GM21367 (cell line): ENCODE measurements at regions not wholly inside any gene's neighbourhood (a gene's known extent, or its start where the extent isn't known, plus 50 kb on each side); places are given as distances from the start of the nearest gene placed in this dataset.
A peak's percentile ranks its signal among the peaks of the same experiment; 100 is the strongest.

Source experiments
- ATAC-seq: cut with Tn5 transposase; IDR thresholded peaks from one replicate; pipeline ENCODE4 v1.9.1; 2021; ENCODE audit not compliant: unreplicated experiment

DNA sequence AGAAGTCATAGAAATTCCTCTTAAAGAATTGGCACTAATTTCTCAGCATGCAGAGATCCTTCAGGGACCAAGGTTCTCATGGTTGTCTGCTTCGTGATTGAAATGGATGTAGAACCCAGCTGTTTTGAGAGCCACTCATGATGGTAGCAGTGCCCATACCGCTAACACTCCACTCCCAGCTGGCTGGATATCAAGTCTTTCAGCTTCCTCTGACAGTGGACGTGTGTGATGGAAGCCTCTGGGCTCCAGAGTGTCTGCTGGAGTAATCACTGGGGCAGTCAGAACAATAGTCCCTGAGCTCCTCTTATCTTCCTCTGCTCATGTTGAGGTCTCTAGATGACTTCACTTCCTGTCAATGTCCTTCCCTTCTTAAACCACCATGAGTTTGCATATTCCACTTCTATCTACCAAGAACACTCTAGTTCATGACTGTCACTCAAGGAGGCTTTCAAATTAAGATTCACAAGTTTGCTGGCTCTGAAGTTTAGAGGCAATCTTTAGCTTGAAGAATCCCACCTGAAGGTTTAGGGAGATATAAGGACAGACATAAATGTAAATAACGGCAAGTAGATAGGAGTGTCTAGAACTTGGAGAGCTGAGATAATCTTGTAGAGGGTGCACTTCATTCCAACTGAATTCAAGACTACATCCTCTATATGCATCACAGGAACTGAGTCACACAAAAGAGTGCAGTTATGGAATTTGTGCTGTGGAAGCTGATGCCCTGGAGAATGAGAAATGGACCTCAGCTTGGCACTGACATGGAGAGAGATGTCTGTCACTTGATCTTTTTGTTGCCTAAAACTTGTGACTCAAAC, 64.5 kb upstream of the WDR1 start:
- ATAC-seq: peak; percentile 100

- ATAC-seq: no peak
Observed at GRCh38 chr4:10180603-10180926, 64.0 kb upstream of the WDR1 start.

GRCh38 chr4:10179957-10180602, 63.5 kb upstream of the WDR1 start:
- no peak for ATAC-seq

GRCh38 chr4:10178763-10179162, 62.2 kb upstream of the WDR1 start:
- ATAC-seq: no peak

- no peak for ATAC-seq
Observed at GRCh38 chr4:10175626-10176025, 59.0 kb upstream of the WDR1 start.

DNA sequence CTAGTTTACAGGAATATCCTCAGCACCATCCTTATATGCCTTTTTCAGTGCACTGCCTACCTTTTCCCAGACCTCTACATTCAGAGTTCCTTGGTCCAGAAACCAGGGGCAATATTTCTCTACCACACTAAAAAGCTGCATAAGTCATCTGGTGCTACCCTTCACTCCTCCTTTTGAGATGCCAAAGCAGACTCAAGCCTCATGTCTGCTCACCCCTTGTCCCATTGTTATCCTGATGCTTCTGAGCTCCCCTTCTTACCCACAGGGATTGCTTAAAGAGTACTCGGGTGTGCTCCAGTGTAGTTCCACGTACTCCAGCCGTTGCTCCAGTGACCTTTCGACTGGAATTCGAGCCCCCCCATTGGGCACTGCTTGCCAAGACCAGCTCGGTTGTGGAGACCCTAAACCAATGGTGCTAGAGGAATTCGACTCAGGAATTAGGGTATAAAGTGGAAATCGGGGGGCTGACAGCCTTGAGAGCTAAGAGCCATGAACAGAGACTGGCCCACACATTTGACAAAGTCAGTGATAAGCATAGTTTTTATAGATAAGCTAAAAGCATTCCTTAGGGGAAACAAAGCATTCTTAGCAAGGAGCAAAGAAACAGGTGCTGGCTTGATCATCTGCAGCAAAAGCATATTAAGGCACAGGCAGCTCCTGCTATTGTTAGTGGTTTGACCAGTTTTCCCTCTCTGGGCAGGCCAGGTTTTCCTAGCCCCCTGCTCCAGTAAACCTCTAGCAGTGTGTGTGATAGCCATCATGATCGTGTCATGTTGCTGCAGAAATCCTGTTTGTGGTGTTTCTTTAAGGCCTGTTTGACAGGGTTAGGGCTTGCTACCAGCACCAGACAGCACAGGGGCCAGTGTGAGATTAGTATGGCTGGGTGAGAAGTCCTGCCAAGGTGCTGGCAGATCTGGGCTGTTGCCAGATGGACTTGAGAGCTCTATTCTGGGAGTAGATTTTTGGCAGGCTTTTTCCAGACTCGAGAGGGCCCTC, 57.5 kb upstream of the WDR1 start:
- ATAC-seq: no peak

DNA sequence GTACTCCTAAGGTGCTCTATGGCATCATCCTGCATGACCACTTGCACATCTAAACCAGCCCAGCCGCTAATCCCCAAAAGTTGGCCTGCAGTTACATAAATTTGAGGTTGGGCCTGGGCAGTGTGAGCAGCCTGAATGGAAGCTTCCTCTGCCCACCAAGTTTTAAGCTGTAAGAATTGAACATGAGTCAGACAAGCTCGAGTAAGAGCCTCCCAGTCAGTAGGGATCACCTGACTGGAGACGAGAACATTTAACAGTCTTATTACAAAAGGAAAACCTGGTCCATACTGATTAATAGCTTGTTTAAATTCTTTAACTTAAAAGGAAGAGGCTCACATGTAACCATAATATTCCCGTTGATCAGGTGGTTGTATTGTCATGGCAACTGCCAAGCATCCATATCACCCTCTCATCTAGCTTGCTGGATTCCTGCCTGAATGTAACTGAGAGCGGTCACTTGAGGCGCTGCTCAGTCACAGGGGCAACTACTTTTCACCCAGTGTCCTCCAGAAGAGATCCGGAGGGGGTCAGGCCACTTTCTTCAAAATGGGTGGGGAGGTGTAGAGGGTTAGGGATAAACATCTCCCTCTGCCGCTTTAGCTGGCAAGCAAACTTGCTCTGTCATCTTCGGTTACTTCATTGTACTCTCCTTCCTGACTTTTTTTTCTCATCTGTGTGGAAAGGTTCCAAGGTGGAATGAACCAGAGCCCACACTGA, 56.6 kb upstream of the WDR1 start:
- no peak for ATAC-seq

DNA sequence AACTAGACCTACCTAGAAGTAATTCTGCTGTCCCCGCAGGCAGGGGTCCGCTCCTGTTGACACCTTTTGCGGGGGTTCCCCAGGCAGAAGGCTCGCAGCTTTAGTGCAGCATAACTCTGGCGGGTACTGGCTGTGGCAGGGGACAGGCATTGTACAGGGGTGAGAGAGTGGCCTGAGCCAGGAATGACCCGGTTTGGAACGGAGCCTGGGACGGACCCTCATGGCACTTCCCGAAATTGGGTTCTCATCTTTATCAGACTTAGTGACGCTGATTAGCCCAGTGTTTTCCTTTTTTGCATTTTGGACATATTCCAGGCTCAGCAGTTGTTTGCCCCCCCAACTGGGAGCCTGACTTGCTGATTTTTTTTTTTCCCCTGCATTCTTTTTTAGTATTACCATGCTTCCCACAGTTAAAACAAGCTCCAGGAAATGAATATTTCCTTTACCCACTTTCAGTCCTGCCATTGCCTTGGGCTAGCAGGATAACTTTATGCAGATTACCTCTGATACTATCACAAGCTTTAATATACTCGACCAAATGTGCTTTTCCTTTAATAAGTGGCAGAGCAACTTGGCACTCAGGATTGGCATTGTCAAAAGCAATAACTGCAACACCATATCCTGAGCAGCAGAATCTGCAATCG, 55.8 kb upstream of the WDR1 start:
- ATAC-seq: no peak

- ATAC-seq: no peak
Observed at GRCh38 chr4:10171055-10171454, 54.5 kb upstream of the WDR1 start.

DNA sequence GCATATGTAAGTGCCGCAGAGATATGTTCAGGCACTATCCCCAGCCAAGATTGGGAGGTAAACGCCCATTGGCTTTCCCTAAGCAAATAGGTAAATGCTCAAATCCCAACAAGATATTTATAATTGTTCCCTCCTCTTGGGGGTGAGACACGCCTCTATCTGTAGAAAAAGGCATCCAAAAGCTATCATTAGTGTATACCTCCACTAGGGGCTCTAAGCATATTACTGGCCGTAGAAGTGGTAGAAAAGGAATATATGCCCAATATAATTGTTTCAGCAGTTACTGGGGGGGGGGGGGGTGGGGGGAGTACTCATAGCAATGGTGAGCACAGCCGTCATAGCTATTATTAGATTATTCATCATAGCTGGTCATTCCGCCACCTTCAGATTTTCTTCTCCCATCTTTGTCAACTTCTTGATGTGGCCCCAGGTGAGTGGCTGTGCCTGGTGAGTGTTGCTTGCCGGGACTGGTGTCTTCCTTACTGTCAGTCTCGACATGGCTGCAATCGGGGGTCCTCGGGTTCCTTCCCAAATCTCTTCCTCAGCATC, 53.3 kb upstream of the WDR1 start:
- no peak for ATAC-seq

DNA sequence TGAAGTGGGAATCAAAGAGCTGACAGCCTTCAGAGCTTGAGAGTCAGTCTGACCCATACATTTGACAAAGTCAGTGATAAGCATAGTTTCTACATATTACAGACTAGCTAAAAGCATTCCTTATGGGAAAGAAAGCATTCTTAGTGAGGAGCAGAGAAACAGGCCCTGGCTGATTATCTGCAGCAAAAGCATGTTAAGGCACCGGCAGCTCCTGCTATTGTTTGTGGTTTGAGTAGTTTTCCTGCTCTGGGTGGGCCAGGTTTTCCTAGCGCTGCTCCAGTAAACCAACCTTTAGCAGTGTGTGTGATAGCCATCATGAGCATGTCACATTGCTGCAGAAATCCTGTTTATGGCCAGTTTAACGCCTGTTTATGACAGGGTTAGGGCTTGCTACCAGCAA, 51.6 kb upstream of the WDR1 start:
- ATAC-seq: no peak

- no peak for ATAC-seq
Observed at GRCh38 chr4:10167201-10167600, 50.6 kb upstream of the WDR1 start.
